K562 (cell line): ENCODE measurements at regions not wholly inside any gene's neighbourhood (a gene's known extent, or its start where the extent isn't known, plus 50 kb on each side); places are given as distances from the start of the nearest gene placed in this dataset.

ENCODE experiments used
- ATAC-seq: fragments of 200-7000 bp; cut with Tn5 transposase; 3 replicates; pipeline ENCODE4 v1.9.1; 2020; ENCODE audit warnings: moderate library complexity
- BruUV-seq: library from RNA; stranded (reverse); fragments of 400-500 nt; replicated peaks from 2 replicates; lab custom pipeline; 2021; lab: Mats Ljungman, UMichigan
- CTCF ChIA-PET: fragments of 300-600 bp; formaldehyde crosslinking; extraction: SDS; loops from one replicate; lab custom pipeline; 2021; ENCODE audit warnings: low intra/inter-chr PET ratio; lab: Yijun Ruan, JAX
- POLR2A ChIA-PET: fragments of 300-600, 350-650 bp; sonication (Branson Sonifier 250); formaldehyde crosslinking; extraction: SDS; loops from one replicate; lab custom pipeline; 2021; ENCODE audit warnings: antibody characterized with exemption, inconsistent platforms; lab: Yijun Ruan, JAX
- DNase-seq, 4 experiments: peaks; one replicate each; pipeline versions ENCODE4 v3.0.0 to v3.0.0-alpha.2; 2011 to 2018; ENCODE audit warnings: low spot score in 3 of 4, mixed read lengths in 3 of 4; ENCODE audit errors: extremely low read depth in 1 of 4
- FAIRE-seq: peaks from 2 replicates; lab custom pipeline; 2011; peaks lifted over from hg19 to GRCh38; lab: Jason Lieb, UNC
- H2AFZ ChIP-seq: 2 replicates; pipeline ENCODE4 v1.6.0; 2011; ENCODE audit warnings: low read depth, low read length, control low read depth, inconsistent platforms
- H3K27ac ChIP-seq: fragments of 200-600 bp; 3 replicates; pipeline ENCODE4 v1.8.0; 2011; ENCODE audit warnings: low read depth, mild to moderate bottlenecking, control low read depth, inconsistent platforms, low read length, moderate library complexity, mixed read lengths; ENCODE audit errors: extremely low read depth
- H3K27me3 ChIP-seq, 2 experiments: fragments of 300-600 bp in 1 of 2; 2 replicates in 1 of 2; 3 replicates in 1 of 2; pipeline versions ENCODE4 v1.6.0 to v1.8.0; 2011; ENCODE audit warnings: inconsistent platforms in 2 of 2, low read length in 2 of 2, mild to moderate bottlenecking in 1 of 2, mixed read lengths in 1 of 2, moderate library complexity in 1 of 2; ENCODE audit not compliant: control insufficient read depth in 2 of 2, insufficient read depth in 2 of 2
- H3K36me3 ChIP-seq: fragments of 300-600 bp; 3 replicates; pipeline ENCODE4 v1.8.0; 2011; ENCODE audit warnings: mild to moderate bottlenecking, low read length, inconsistent platforms; ENCODE audit not compliant: control insufficient read depth, insufficient read depth
- H3K4me1 ChIP-seq, 2 experiments: fragments of 200-600 bp in 1 of 2; replicated peaks in 1 of 2; 2 replicates in 1 of 2; 3 replicates in 1 of 2; pipeline versions ENCODE4 v1.5.1 to v1.8.0; 2011; ENCODE audit warnings: inconsistent platforms in 2 of 2, low read length in 2 of 2, mild to moderate bottlenecking in 1 of 2, mixed read lengths in 1 of 2, moderate library complexity in 1 of 2; ENCODE audit not compliant: control insufficient read depth in 2 of 2, insufficient read depth in 2 of 2
- H3K4me2 ChIP-seq: 2 replicates; pipeline ENCODE4 v1.6.1; 2011; ENCODE audit warnings: low read length, control low read depth, inconsistent platforms, mixed read lengths; ENCODE audit not compliant: insufficient read depth
- H3K4me3 ChIP-seq: fragments of 200-600 bp; sonication (generic), shearing (Covaris generic); 2 replicates; pipeline ENCODE4 v1.5.1; 2016; ENCODE audit warnings: control low read depth, inconsistent platforms
- H3K79me2 ChIP-seq: fragments of 200-600 bp; 3 replicates; pipeline ENCODE4 v1.8.0; 2011; ENCODE audit warnings: low read length, inconsistent platforms; ENCODE audit not compliant: control insufficient read depth, insufficient read depth
- H3K9ac ChIP-seq, 2 experiments: 2 replicates each; pipeline versions ENCODE4 v1.6.0 to v1.6.1; 2011; ENCODE audit warnings: low read depth in 2 of 2, low read length in 2 of 2, control low read depth in 1 of 2, inconsistent platforms in 1 of 2, mild to moderate bottlenecking in 1 of 2, mixed read lengths in 1 of 2; ENCODE audit not compliant: insufficient read depth in 1 of 2
- H3K9me1 ChIP-seq: one replicate; pipeline ENCODE4 v1.6.0; 2011; ENCODE audit warnings: inconsistent platforms, mild to moderate bottlenecking, low read length, moderate library complexity; ENCODE audit not compliant: control insufficient read depth, insufficient read depth
- H3K9me3 ChIP-seq: replicated peaks from 2 replicates; pipeline ENCODE4 v1.5.1; 2011; ENCODE audit warnings: low read depth, low read length, inconsistent platforms; ENCODE audit not compliant: control insufficient read depth, insufficient read depth
- H4K20me1 ChIP-seq: replicated peaks from 2 replicates; pipeline ENCODE4 v1.6.1; 2011; ENCODE audit warnings: low read length, inconsistent platforms, mixed read lengths; ENCODE audit not compliant: control insufficient read depth, insufficient read depth
- EP300 ChIP-seq: IDR thresholded peaks from 2 replicates; pipeline ENCODE4 v1.6.1; 2012; ENCODE audit warnings: low read length, improper control_type of control experiment
- HES1 ChIP-seq: fragments of 450-650 bp; IDR thresholded peaks from 2 replicates; pipeline ENCODE4 v1.6.1; 2016; ENCODE audit warnings: low read depth, mild to moderate bottlenecking, moderate library complexity
- HLTF ChIP-seq: fragments of 450-650 bp; IDR thresholded peaks from 2 replicates; pipeline ENCODE4 v1.6.1; 2016
- IFI16 ChIP-seq: fragments of 250-450 bp; sonication (Bioruptor Pico); IDR thresholded peaks from 2 replicates; pipeline ENCODE4 v2.1.2; 2022; ENCODE audit warnings: mild to moderate bottlenecking, inconsistent platforms
- ILK ChIP-seq: fragments of 450-650 bp; IDR thresholded peaks from 2 replicates; pipeline ENCODE4 v1.6.1; 2016; ENCODE audit warnings: missing genetic modification characterization, low read depth, mild to moderate bottlenecking, missing compliant biosample characterization, moderate library complexity, borderline replicate concordance
- IRF2 ChIP-seq: sonication (generic); formaldehyde crosslinking; IDR thresholded peaks from 2 replicates; pipeline ENCODE4 v1.8.1; 2022; ENCODE audit warnings: mild to moderate bottlenecking, missing genetic modification reagents
- MECOM ChIP-seq: fragments of 250-450 bp; sonication (Bioruptor Pico); IDR thresholded peaks from 2 replicates; pipeline ENCODE4 v1.8.0; 2022; ENCODE audit warnings: inconsistent platforms
- NCOR1 ChIP-seq: fragments of 450-650 bp; IDR thresholded peaks from 2 replicates; pipeline ENCODE4 v1.6.1; 2016; ENCODE audit warnings: mild to moderate bottlenecking, moderate library complexity
- POLR2A ChIP-seq: fragments of 450-650 bp; conservative IDR thresholded peaks from 2 replicates; pipeline ENCODE4 v1.6.1; 2016
- POLR2AphosphoS2 ChIP-seq: IDR thresholded peaks from 2 replicates; pipeline ENCODE4 v1.6.1; 2012; ENCODE audit warnings: low read length, improper control_type of control experiment
- SMARCC2 ChIP-seq: fragments of 450-650 bp; IDR thresholded peaks from 2 replicates; pipeline ENCODE4 v1.6.1; 2017; ENCODE audit warnings: antibody characterized with exemption, moderate library complexity, mild to moderate bottlenecking, low read depth
- SMC3 ChIP-seq: conservative IDR thresholded peaks from 2 replicates; pipeline ENCODE4 v1.6.1; 2011; ENCODE audit warnings: low read depth, low read length, improper control_type of control experiment; ENCODE audit not compliant: insufficient read depth
- ZBTB7A ChIP-seq: IDR thresholded peaks from 2 replicates; pipeline ENCODE4 v1.6.1; 2011; ENCODE audit warnings: low read depth, mild to moderate bottlenecking, low read length, moderate library complexity, borderline replicate concordance; ENCODE audit not compliant: control insufficient read depth
- ZNF609 ChIP-seq: sonication (generic); formaldehyde crosslinking; IDR thresholded peaks from 2 replicates; pipeline ENCODE4 v1.8.1; 2023; ENCODE audit warnings: missing genetic modification reagents, mild to moderate bottlenecking, borderline replicate concordance
- ZNF695 ChIP-seq: fragments of 450-650 bp; formaldehyde crosslinking; IDR thresholded peaks from 2 replicates; pipeline ENCODE4 v1.4.0; 2020; ENCODE audit warnings: mild to moderate bottlenecking, moderate library complexity
- WGBS: fragments of 100-300 bp; shearing (Covaris generic); methylation state at CpG from one replicate; pipeline ENCODE4 v1.1.6; 2016; ENCODE audit warnings: low coverage, mixed read lengths; ENCODE audit not compliant: insufficient coverage; ENCODE audit errors: missing lambda C conversion rate; 5-methylcytosine and 5-hydroxymethylcytosine counted together
- in situ Hi-C: fragments of 300-500 bp; cut with MboI; formaldehyde crosslinking; loops from 4 replicates; pipeline ENCODE4 v1.15.0; 2018; ENCODE audit warnings: inconsistent platforms, mixed read lengths
- intact Hi-C: fragments of 100-400 bp; cut with micrococcal nuclease; formaldehyde crosslinking; loops from 2 replicates; pipeline ENCODE4 v1.14.2; 2022

DNA sequence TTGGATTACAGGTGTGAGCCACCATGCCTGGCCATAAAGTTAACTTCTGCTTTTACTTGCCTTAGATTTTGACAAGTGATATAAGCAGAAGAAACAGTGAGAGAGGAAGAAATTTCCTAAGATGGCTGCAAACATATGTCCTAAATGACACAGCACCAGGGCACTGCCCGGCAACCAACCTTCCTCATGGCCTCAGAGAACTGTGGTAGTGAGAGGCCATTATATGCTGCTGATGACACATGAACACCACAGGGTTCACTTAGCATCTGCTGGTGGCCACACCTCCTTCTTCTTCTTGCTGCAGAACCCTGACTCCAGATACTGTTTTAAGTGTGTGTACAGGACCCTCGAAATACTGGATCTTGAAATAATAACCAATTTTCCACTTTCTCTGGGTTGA, 88.2 kb downstream of the KCTD12 start:
- POLR2A ChIA-PET: no interaction called here
- Histone ChIP-seq H3K27ac (no peak overlapping the region), H3K4me3 (no peak overlapping the region), H3K9me3 (no peaks in the 10 kb centered on the region), H2AFZ (no peak overlapping the region), H3K9me1 (no peaks in the 10 kb centered on the region), H3K36me3 (no peaks in the 10 kb centered on the region), H4K20me1 (no peaks in the 10 kb centered on the region), H3K4me2 (no peak overlapping the region), H3K4me1 (no peaks in the 10 kb centered on the region), H3K27me3 (no peaks in the 10 kb centered on the region), H3K79me2 (no peaks in the 10 kb centered on the region), H3K9ac (no peak overlapping the region)
- 8% methylated on average over 1 of the region's 2 CpGs for WGBS
- CTCF ChIA-PET: no interaction called here
- FAIRE-seq: no peak
- no TSS peak for BruUV-seq
- in situ Hi-C loops: no loop called here
- DNase-seq: no peak
- no peak for ATAC-seq
- TF ChIP-seq ILK (tag): no peak
- TF ChIP-seq ZNF695 (CRISPR knock-in tag): no peak
- TF ChIP-seq ZBTB7A: no peak
- no peak for TF ChIP-seq SMARCC2
- TF ChIP-seq HES1: no peak
- no peak for TF ChIP-seq IFI16 (CRISPR knock-in tag)
- no peak for TF ChIP-seq POLR2A
- no peak for TF ChIP-seq NCOR1
- no peak for TF ChIP-seq POLR2AphosphoS2
- TF ChIP-seq EP300: no peak
- no peak for TF ChIP-seq IRF2 (CRISPR knock-in tag)
- TF ChIP-seq SMC3: no peak
- no peak for TF ChIP-seq ZNF609 (CRISPR knock-in tag)
- TF ChIP-seq HLTF: no peak
- no peak for TF ChIP-seq MECOM
- intact Hi-C loops: no loop called here
